ENCODE measurements at regions not wholly inside any gene's neighbourhood (a gene's known extent, or its start where the extent isn't known, plus 50 kb on each side); places are given as distances from the start of the nearest gene placed in this dataset.

DNA sequence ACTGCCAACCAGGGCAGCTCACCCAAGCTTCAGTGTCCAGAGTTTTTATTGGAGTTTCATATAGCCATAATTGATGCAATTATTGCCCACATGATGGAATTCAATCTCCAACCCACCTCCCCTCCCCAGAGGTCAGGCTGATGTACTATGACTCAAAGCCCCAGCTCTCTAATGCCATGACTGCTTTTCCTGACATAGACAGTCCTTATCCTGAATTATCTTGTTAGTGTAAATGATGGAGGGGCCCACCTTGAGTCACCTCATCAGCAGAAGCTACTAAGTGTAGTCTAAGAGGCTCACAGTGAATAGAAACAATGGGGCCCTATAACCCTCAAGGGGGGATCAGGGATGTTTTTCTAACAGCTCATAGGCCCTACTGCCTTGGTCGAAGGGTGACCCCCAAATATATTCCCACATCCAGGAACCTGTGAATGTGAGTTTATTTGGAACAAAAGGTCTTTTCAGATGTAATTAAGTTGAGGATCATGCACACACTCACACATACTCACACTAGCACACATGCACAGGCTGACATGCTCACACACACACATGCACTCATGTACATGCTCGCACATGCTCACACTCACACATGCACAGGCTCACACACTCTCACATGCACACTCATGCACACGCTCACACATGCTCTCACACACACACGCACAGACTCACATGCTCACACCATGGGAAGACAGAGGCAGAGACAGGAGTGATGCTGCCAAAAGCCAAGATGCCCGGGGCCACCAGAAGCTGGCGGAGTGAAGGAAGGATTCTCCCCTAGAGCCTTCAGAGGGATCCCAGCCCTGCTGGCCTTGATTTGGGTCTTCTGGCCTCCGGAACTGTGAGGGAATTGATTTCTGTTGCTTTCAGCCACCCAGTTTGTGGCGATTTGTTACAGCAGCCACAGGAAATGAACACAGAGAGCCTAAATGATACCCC lies 131.2 kb upstream of the SMAD3 start:
- DNase-seq, result no peak

DNA sequence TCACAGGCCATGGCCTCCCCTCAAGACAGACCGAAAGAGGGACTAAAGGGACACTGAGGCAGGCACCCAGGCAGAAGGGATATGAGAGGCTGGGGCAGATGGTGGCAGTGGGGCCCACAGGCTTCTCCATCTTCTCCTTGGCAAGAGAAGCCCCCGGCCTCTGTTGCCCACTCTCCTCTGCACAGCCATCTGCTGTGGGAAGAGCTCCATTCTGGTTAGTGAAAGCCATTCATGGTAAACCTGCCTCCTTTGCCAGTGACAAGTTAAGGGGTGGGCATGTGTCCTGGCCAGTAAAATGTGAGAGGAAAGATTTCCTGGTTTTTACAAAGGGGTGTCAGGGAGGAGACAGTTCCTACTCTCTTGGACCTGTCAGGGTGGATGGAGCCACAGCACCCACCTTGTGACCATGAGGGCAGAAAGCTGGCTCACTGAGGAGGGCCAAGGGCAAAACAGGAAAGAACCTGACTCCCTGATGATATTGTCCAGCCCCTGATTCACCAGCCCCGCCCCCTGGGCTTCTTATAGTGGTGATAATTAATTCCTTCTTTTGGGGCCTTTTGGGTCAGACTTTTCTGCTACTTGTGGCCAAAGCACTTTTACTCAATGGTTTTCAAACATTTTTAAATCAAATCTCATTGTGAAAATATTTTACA lies 130.4 kb upstream of the SMAD3 start:
- no peak for DNase-seq

DNA sequence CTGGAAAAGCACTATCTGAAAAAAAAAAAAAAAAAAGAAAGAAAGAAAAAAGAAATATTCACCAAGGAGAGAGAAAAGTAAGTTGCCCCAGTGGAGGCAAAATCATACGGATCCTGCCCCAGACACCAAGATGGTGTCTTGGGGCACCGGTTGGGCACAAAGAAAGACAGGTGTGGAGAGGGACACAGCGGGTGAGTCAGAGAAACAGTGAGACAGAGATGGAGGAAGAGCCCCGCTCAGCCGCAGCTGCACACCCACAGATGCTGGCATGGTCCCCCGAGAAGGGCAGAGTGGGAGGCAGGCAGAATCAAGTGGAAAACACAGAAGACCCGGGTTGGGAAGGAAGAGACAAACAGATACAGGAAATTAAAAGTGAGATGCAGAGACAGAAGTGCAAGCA lies 129.7 kb upstream of the SMAD3 start:
- DNase-seq, result no peak

DNA sequence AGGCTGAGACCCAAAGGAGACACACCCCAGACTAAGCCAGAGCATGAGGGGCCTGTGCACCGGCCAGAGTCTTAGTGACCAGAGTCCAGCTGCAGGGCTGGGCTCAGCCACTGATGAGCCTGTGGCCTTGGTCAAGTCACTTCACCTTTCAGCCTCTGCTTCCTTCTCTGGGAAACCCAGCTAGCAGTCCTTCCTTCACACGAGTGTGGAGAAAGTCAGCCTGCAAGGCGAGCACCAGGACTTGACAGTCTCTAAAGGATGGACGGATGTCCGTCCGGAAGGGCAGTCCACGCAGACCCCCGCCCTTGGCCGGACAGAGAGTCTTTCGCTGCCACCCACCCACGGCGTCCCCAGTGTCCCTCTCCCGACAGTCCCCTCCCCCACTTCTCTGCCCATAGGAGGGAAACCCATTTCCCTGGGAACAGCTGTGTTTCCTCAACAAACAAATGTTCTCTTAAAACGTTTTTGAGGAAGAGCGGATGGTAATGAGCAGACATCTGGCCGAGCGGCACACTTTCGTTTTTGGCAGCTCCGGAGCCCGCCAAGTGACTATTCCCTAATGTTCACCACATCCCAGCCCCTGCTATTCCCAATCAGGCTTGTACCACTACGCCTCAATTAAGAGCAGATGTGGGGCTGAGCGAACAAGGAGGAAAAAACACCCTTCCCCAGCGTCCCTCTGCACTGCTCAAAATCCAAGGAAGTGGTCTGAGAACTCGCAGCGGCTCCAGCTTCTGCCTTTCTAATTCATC lies 129.1 kb upstream of the SMAD3 start:
- DNase-seq, result no peak

DNA sequence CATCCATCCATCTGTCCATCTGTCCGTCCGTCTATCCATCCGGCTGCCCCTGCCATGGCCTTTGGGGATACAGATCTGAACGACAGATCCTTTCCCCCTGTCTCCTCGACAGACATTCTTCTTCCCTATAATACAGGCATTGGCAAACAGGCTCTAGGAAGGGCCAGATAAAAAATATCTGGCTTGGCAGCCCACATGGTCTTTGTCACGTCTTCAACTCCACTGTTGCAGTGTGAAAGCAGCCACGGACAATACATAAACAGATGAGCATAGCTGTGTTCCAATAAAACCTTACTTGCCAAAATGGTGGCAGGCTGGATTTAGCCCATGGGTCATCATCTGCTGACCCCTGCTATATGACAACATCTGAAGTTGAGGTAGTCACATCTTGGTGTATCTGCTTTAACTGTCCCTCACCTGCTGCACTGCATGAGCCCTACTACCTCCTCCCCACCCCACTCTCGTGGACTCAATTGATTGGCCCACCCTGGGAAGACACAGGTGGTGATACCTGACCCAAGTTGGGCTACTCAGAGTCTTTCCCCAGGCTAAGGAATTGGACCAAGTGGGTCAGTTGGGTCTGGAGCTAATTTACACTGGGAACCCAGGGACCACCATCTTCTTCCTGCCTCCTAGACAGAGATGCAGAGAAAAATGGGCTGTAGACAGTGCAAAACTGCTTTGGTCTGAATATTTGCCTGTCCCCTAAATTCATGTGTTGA lies 128.4 kb upstream of the SMAD3 start:
- no peak for DNase-seq

DNA sequence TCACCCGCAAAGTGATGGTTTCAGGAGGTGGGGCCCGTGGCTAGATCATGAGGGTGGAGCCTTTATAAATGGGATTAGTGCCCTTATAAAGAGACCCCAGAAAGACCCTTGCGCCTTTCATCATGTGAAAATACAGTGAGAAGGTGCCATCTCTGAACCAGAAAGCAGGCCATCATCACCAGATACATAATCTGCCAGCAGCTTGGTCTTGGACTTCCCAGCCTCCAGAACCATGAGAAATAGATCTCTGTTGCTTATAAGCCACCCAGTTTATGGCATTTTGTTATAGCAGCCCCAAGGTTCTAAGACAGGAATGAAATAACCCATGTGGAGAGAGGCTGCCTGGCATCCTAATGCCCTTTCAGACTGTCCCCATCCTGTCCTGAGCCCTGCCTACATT lies 127.8 kb upstream of the SMAD3 start:
- DNase-seq, result no peak

DNA sequence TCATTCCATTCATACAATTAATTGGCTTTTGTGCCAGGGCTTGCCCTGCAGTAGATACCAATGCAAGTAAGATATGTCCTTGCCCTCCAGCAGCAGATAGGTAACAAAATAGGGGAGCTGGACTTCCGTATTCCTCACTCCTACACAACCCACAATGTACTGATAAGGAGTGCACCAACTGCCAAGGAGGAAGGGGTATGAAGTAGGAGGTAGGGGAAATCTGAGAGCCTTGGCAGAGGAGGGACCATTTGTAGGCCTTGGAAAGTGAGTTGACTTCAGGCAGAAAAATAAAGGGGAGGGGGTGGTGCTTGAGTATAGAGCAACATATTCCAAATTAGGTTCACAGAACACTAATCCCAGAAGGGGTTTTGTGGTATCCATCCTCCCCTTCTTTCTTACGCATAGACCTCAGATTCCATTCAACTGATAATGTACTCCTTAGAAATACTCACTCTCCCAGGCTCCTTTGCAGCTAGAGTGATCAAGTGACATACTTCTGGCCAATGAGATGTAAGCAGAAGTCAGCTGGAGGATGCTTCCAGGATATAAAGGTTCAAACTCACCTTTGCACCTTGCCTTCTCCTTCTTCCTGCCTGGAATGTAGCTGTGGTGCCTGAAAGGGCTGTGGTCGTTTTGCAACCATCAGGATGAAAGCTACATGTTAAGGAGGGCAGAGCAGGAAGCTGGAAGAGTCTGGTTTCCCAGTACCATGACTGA lies 127.1 kb upstream of the SMAD3 start:
- DNase-seq, result no peak

DNA sequence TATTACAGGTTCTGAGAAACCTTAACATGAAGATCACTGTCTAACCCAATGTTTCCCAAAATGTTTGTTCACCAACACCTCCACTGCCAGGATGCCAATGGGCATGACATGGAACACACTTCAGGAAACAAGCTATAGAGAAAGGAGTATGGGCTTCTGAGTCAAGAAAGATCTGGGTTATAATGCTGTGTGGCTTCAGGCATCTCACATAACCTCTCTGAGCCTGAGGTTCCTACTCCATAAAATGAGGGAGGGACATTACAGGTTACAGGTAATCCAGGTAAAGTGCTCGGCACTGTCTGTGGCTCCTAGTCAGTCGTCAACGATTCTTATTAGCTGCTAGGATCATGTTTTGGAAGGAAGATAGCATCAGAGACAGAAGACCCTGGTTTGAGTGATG lies 126.4 kb upstream of the SMAD3 start:
- DNase-seq, result no peak

DNA sequence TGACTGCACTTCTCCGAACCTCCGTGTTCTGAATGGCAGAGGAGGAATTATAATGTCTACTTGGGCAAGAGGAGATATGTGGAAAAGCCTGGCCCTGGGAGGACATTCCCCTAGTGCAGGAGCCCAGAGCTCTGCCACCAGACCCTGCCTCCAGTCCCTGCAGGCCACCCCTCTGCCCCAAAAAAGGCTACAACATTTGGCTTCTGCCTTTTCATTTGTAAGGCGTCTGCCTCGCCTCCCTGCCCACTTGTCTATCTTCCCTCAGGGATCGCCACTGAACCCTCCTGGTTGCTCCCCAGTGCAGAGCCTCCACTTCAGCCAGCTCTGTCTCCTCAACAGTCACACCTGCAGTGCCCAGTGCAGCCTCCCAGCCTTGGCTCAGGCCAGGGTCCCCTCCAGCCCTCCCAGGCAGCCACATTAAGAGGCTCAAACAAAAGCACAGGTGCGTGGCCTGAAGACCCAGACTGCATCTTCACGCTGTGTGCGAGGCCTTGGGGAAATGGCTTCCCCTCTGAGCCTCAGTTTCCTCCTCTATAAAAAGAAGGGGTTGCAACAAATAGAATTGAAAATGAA lies 125.9 kb upstream of the SMAD3 start:
- DNase-seq, result no peak

DNA sequence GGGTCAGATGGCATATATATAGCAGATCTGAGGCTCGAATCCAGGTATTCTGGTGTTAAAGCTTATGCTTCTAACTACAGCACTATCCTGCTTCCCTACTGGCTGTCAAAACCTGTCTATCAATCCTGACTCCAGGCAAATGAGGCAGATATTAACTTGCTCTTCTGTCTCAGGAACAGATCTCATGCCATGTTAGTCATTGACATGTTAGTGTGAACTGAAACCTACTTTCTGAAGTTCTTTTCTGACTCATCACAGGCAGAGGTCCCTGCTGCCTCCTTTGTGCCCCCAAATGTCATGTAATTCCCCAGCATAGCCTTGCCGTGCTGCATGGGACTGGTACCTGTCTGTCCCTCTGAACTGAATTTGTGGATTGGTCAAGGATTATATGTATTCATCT lies 125.0 kb upstream of the SMAD3 start:
- no peak for DNase-seq

DNA sequence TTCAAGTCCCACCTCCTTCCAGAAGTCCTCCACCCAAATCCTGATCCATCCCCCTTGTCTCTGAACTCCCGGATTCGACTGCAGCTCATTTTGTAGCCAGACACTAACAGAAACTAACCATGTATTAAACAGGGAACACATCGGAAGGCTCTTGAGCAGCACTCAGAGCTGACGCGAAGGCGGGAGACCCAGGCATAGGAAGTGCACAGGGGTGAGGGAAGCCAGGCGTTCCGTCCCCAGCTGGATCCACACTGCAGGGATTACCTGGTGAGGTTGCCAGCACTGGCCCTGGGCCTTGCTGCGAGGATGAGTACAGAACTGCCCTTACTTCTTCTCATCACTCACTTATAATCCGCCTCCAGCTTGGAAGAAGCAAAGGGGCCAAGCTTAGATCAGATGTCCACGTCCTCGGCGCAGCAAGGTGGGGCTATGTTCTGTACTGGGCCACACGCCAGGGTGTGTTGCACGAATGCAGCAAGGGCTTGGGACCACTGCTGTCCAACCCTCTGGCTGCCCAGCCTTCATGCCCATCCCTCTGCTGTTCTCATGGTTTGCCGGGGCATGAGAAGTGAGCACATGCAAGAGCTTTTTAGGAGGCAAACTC lies 124.2 kb upstream of the SMAD3 start:
- DNase-seq, result no peak

DNA sequence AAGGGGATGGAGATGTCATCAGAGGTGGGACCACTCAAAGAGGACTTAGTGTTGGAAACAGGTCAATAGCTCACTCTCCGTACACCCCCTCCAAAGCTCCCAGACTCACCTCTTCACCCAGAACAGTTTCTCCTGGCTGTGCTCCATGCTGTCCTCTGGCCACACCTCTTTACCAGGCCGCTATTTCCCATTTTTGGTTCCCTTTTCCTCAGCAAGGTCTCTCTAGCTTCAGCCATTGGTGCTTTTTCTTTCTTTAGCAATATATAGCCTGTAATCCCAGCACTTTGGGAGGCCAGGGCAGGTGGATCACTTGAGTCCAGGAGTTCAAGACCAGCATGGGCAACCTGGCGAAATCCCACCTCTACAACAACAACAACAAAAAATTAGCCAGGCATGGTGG lies 123.6 kb upstream of the SMAD3 start:
- DNase-seq, result no peak

DNA sequence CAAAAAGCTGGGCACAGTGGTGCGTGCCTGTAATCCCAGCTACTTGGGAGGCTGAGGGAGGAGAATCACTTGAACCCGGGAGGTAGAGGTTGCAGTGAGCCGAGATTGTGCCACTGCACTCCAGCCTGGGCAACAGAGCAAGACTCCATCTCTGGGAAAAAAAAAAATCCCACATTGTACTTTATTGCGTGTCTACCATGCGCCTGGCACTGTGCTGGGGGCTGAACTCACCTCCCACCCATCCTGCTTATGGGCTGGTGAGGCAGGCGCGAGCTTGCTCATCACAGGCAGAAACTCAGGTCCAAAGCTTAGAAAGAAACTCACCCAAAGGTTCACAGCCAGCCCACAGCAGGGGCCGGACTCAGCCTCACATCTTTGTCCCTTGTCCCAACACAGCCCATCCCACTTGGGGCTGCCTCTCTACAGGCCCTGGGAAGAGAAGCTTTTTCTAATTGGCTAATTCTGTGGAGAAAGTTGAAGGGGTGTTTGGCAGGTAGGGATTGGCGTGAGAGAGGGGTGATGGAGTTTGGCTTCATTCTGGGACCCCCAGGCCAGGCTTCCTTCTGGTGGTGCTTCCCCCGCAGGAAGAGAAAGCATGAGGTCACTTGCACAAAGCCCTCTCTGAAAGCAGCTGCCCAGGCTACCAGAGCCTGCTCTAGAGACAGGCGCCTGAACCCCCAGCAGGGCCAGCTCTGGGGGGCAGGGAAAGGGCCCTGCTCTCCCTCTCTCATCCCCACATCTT lies 122.6 kb upstream of the SMAD3 start:
- DNase-seq, result no peak

DNA sequence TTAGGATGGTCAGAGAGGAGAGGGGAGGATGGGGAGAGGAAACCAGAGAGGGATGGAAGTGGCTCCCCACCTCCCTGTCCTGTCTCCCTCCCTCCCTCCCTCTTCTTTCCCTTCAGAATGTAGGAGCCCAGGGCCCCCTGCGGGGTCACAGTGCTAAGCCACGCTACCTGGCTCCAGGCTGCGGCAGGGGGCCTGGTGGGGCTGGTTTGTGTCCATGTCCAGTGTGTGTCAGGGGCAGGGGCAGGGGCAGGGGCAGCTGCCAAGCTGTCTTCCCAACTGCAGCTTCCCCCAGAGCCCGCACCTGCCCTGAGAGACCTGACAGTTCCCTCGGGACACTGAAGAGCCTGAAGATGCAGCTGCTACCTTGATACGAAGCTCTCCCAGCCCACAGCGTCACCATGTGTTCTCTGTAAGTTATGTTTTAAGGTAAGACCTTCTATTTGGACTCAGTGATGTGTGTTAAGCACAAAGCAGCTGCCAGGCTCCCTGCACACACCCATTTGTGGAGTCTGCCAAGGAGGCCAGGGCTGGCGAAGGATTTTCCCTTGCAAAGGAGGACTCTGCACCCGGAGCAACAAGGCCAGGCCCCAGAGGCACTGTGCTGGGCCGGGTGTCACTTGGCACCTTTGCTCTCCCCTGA lies 121.8 kb upstream of the SMAD3 start:
- DNase-seq, result peak; percentile 28

DNA sequence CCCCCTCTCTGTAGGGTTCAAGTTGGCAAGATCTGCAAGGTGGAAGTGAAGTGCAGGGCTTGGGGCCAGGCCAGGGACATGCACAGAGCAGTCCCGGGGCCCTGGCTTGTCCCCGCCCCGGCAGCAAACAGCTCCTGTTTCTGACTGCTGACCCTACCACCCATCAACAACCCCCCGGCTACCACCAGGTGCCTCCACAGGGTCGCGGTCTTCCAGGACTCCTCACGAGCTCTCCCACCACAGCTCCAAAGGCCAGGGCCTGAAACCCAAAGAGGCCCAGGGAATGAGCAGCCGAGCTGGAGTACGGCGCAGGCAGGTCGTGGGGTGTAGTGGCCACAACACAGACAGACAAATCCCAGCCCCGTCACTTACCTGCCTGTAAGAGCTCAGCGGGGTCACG lies 121.3 kb upstream of the SMAD3 start:
- no peak for DNase-seq

DNA sequence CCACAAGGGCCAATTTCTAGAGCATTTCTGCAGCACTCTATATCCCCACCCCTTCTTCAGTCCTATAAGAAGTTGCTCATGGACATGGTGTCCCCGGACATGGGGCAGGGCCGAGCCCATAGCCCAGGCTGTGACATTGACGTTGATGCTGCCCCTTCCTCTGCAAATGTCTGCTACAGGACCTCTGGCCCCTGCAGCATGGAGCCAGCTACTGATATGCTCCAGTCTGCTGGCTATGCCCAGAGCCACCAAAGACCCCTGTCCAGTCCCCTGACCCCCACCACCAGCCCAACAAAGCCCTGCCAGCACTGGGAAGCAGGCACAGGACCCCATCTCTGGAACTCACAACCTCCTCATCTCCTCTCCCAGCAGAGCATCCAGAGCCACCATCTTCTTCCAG lies 120.1 kb upstream of the SMAD3 start:
- no peak for DNase-seq

DNA sequence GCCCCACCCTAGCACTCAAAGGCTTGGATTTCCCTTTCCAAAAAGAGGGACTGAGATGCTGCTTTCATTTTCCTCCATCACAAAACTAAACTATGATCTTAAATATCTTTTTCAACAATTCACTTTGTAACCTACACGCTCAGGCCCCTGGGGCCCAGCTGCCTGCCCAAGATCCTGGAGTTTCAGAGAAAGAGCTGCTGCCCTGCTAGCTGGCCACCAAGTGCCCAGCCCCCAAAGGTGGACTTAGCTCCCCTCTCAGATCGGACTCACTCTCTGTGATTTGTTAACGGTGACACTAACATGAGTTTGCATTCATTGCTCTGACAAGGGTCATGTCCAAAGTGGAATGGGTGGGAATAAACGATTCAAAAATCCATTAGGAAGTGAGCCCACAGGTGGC lies 119.6 kb upstream of the SMAD3 start:
- DNase-seq, result no peak

DNA sequence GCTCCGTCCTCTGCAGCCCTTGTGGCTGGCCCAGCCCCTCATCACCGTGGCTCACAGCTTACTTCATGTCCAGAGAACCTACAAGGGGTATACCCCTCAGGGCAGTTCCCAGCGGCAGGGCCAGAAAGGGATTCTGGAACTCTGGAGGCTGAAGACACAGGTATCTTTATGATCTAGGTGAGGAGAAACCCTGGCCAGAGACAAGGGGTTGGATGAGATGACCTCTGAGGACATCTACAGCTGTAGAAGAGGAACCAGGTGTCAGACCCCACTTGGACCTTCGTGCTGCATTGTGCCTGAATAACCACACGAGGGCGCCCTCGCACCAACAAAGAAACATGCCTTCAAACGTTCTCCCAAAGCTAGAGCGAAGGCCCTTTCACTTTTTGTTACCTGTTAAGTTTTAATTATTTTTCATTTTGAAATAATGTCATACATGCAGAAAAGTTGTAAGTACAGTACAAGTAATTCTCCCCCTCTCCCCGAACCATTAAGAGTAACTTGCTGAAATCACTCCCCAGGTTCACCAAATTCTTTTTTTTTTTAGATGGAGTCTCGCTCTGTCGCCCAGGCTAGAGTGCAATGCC lies 118.7 kb upstream of the SMAD3 start:
- peak; percentile 35 for DNase-seq

DNA sequence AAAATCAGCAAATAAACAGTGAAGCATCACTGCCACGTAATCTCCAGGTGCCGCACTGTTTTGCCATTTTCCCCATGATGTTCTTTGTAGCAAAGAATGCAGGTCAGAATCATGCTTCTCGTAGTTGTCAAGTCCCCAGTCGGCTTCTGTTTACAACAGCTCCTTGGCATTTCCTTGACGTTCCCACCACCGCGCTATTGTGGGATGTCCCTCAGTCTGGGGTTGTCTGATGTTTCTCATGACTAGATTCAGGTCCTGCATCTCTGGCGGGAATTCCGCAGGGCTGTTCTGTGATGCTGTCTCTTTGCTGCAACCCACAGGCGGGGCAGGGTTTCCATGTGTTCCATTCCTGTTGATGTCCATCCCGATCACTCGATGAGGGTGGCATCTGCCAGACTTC lies 117.9 kb upstream of the SMAD3 start:
- DNase-seq, result no peak

DNA sequence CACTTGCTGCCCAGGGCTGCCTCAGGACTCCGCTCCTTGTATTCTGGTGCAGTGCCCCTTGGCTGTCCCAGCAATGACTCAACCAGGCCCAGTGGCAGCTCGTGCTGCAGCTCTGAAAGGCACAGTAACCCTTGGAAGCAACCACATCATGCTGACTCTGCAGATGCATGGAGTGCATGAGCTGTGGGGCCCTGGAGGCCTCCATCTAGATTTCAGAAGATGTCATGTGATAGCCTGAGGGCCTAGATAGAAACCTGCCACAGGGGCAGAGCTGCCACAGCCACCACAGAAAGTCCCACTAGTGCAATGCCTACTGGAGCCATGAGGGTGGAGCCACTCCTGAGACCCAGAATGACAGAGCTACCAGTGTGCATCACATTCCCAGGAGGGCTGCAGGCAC lies 117.1 kb upstream of the SMAD3 start:
- DNase-seq, result no peak

Data from SHP77 treated with DMSO at 0.1 percent for 48 hours (cell line).